PFSK-1 (cell line): ENCODE measurements at regions not wholly inside any gene's neighbourhood (a gene's known extent, or its start where the extent isn't known, plus 50 kb on each side); places are given as distances from the start of the nearest gene placed in this dataset.

Experiments
- POLR2AphosphoS5 ChIP-seq: IDR thresholded peaks from 2 replicates; pipeline ENCODE4 v1.6.1; 2012; ENCODE audit warnings: low read depth, mild to moderate bottlenecking, control low read depth, low read length, moderate library complexity
- REST ChIP-seq, 2 experiments: IDR thresholded peaks; 2 replicates each; pipeline versions ENCODE4 v1.6.1 to v1.8.0; 2011 to 2012; ENCODE audit warnings: low read depth in 2 of 2, low read length in 2 of 2, control low read depth in 1 of 2, inconsistent platforms in 1 of 2, mild to moderate bottlenecking in 1 of 2, moderate library complexity in 1 of 2; ENCODE audit not compliant: insufficient read depth in 1 of 2
- SIN3A ChIP-seq: IDR thresholded peaks from 2 replicates; pipeline ENCODE4 v1.6.1; 2012; ENCODE audit warnings: mild to moderate bottlenecking, low read length, moderate library complexity, borderline replicate concordance; ENCODE audit not compliant: insufficient read depth
- TAF1 ChIP-seq: IDR thresholded peaks from 2 replicates; pipeline ENCODE4 v1.6.1; 2012; ENCODE audit warnings: low read length, control low read depth, borderline replicate concordance; ENCODE audit not compliant: insufficient read depth

GRCh38 chr5:174294891-174295620, 249.6 kb downstream of the NSG2 start:
- TF ChIP-seq TAF1 = no peak
- no peak for TF ChIP-seq REST (IDR thresholded peaks at IDR 0.05; ENCODE audit: insufficient read depth in 1 of 2, low read depth in 2 of 2, low read length in 2 of 2)
- TF ChIP-seq POLR2AphosphoS5 = no peak
- no peak for TF ChIP-seq SIN3A
